PC-9 (cell line): ENCODE measurements at regions not wholly inside any gene's neighbourhood (a gene's known extent, or its start where the extent isn't known, plus 50 kb on each side); places are given as distances from the start of the nearest gene placed in this dataset.

Experiments used
- BruUV-seq: library from RNA; stranded (reverse); fragments of 400-500 nt; replicated peaks from 2 replicates; lab custom pipeline; 2021; lab: Mats Ljungman, UMichigan
- CTCF ChIA-PET: fragments of 300-600 bp; sonication (Branson Sonifier 250); formaldehyde crosslinking; loops from one replicate; lab custom pipeline; 2022; ENCODE audit warnings: antibody characterized with exemption; lab: Charles Lee
- POLR2A ChIA-PET: fragments of 300-600 bp; sonication (Branson Sonifier 250); formaldehyde crosslinking; loops from one replicate; lab custom pipeline; 2022; ENCODE audit warnings: antibody characterized with exemption; ENCODE audit not compliant: unreplicated experiment; lab: Charles Lee
- DNase-seq, 2 experiments: peaks; one replicate each; pipeline versions ENCODE4 v3.0.0 to v3.0.0-alpha.2; 2015 to 2022; ENCODE audit warnings: mixed read lengths in 1 of 2
- H2AFZ ChIP-seq: fragments of 200-600 bp; sonication (generic); 2 replicates; pipeline ENCODE4 v1.8.1; 2017; ENCODE audit warnings: antibody characterized with exemption
- H3F3A ChIP-seq: fragments of 200-600 bp; sonication (generic); 2 replicates; pipeline ENCODE4 v1.8.1; 2017; ENCODE audit warnings: antibody characterized with exemption, mild to moderate bottlenecking, low read depth; ENCODE audit not compliant: insufficient read depth
- H3K27ac ChIP-seq: fragments of 200-600 bp; sonication (generic); 2 replicates; pipeline ENCODE4 v1.6.1; 2016; ENCODE audit warnings: mixed run types
- H3K27me3 ChIP-seq: fragments of 200-600 bp; sonication (generic); 2 replicates; pipeline ENCODE4 v1.6.1; 2016; ENCODE audit warnings: low read depth, mixed run types; ENCODE audit not compliant: insufficient read depth
- H3K36me3 ChIP-seq: fragments of 200-600 bp; sonication (generic); 2 replicates; pipeline ENCODE4 v1.6.1; 2016; ENCODE audit warnings: low read depth, mixed run types
- H3K4me1 ChIP-seq: fragments of 200-600 bp; sonication (generic); replicated peaks from 2 replicates; pipeline ENCODE4 v1.6.1; 2016; ENCODE audit warnings: mixed run types; ENCODE audit not compliant: insufficient read depth
- H3K4me2 ChIP-seq: fragments of 200-600 bp; sonication (generic); 2 replicates; pipeline ENCODE4 v1.6.1; 2017; ENCODE audit warnings: mixed run types
- H3K4me3 ChIP-seq: fragments of 200-600 bp; sonication (generic); 2 replicates; pipeline ENCODE4 v1.6.1; 2016; ENCODE audit warnings: mixed run types
- H3K79me2 ChIP-seq: fragments of 200-600 bp; sonication (generic); 2 replicates; pipeline ENCODE4 v1.6.1; 2017; ENCODE audit warnings: low read depth, mixed run types
- H3K9me2 ChIP-seq: fragments of 200-600 bp; sonication (generic); 2 replicates; pipeline ENCODE4 v1.8.1; 2017; ENCODE audit warnings: mild to moderate bottlenecking; ENCODE audit not compliant: insufficient read depth
- H3K9me3 ChIP-seq: fragments of 200-600 bp; sonication (generic); 2 replicates; pipeline ENCODE4 v1.8.1; 2016; ENCODE audit warnings: low read depth; ENCODE audit not compliant: insufficient read depth
- H4K20me1 ChIP-seq: fragments of 200-600 bp; sonication (generic); 2 replicates; pipeline ENCODE4 v1.8.1; 2017; ENCODE audit not compliant: insufficient read depth
- CTCF ChIP-seq: fragments of 200-600 bp; sonication (generic); conservative IDR thresholded peaks from 2 replicates; pipeline ENCODE4 v1.6.1; 2017; ENCODE audit warnings: mixed run types, antibody characterized with exemption, mild to moderate bottlenecking, moderate library complexity
- EZH2 ChIP-seq: fragments of 200-600 bp; sonication (generic); IDR thresholded peaks from 2 replicates; pipeline ENCODE4 v1.8.0; 2017; ENCODE audit warnings: antibody characterized with exemption, low read depth
- intact Hi-C: fragments of 100-400 bp; cut with micrococcal nuclease; formaldehyde crosslinking; loops from one replicate; pipeline ENCODE4 v1.10.0; 2022; ENCODE audit not compliant: unreplicated experiment

- POLR2A ChIA-PET: no interaction called here
- no peaks in the 10 kb centered on the region for H3K9me2 ChIP-seq
- no peaks in the 10 kb centered on the region for H3K4me1 ChIP-seq
- H4K20me1 ChIP-seq: no peaks in the 10 kb centered on the region
- CTCF ChIA-PET: no interaction called here
- TF ChIP-seq EZH2: no peak
- TF ChIP-seq CTCF: no peak
- no peak overlapping the region for H3K4me3 ChIP-seq
- peaks cover 29% of the 10 kb centered on the region for H3K9me3 ChIP-seq
- no peak for DNase-seq
- H3K36me3 ChIP-seq: no peaks in the 10 kb centered on the region
- H3F3A ChIP-seq: no peaks in the 10 kb centered on the region
- intact Hi-C loops: no loop called here
- no peak overlapping the region for H3K27ac ChIP-seq
- no peak overlapping the region for H3K4me2 ChIP-seq
- BruUV-seq: no TSS peak
- H3K79me2 ChIP-seq: no peaks in the 10 kb centered on the region
- no peaks in the 10 kb centered on the region for H3K27me3 ChIP-seq
- no peak overlapping the region for H2AFZ ChIP-seq
These were observed 380.9 kb downstream of the GJA1 start for GRCh38 chr6:121816361-121816760.

DNA sequence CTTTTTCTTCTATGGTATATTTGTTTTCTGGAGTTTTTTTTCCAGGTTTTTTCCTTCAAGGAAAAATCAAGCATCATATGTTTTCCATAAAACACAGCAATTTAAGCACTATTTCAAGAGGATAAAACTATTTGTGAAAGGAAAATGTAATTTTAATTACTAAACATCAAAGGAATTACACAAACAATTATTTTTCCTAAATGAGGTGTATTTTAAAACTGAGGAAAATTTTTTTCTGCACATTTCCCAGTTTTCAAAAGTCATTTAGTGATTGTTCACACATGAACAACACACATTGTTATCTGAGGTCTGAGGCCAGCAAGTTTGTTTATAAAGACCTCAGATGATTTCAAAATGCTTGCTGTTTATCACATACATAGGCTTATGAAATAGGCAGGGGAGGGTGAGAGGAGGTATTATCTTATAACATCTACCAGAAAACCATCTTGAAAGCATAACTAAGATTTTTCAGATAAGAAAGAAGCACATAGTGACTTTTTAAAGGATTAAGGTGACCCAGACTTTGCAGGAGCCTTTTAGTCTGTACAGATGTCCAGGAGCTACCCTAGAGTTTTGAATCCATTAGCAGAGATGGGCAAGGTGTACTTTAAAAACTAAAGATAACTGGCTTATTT is 381.6 kb downstream of the GJA1 start:
- ChIA-PET CTCF (no interaction called here), POLR2A (no interaction called here)
- Histone ChIP-seq H3F3A (no peaks in the 10 kb centered on the region), H3K36me3 (no peaks in the 10 kb centered on the region), H3K4me2 (no peak overlapping the region), H3K9me3 (peaks cover 29% of the 10 kb centered on the region), H3K4me1 (no peaks in the 10 kb centered on the region), H3K4me3 (no peak overlapping the region), H2AFZ (no peak overlapping the region), H3K79me2 (no peaks in the 10 kb centered on the region), H3K9me2 (no peaks in the 10 kb centered on the region), H3K27ac (no peak overlapping the region), H4K20me1 (no peaks in the 10 kb centered on the region), H3K27me3 (no peaks in the 10 kb centered on the region)
- BruUV-seq: no TSS peak
- TF ChIP-seq EZH2: no peak
- no peak for TF ChIP-seq CTCF
- intact Hi-C loops: no loop called here
- no peak for DNase-seq

- Histone ChIP-seq H3K27me3 (no peaks in the 10 kb centered on the region), H4K20me1 (no peaks in the 10 kb centered on the region), H2AFZ (no peak overlapping the region), H3K9me3 (peaks cover 45% of the 10 kb centered on the region), H3K9me2 (no peaks in the 10 kb centered on the region), H3K36me3 (no peaks in the 10 kb centered on the region), H3K4me2 (no peak overlapping the region), H3K4me1 (no peaks in the 10 kb centered on the region), H3K4me3 (no peak overlapping the region), H3K27ac (no peak overlapping the region), H3F3A (no peaks in the 10 kb centered on the region; the same call in 1 of the 2 replicates), H3K79me2 (no peaks in the 10 kb centered on the region)
- ChIA-PET CTCF (interaction anchor here (0.8 kb wide), 1 partner anchor 211 kb away, joined by 4 read pairs; no protein-coding TSS in a partner anchor), POLR2A (no interaction called here)
- no TSS peak for BruUV-seq
- TF ChIP-seq CTCF (no peak), EZH2 (no peak)
- intact Hi-C loops: no loop called here
- DNase-seq: peak in 1 of 2 experiments; percentile 1
These were observed 388.0 kb downstream of the GJA1 start for GRCh38 chr6:121823437-121823851.
